Ovary (tissue), 3 donors: ENCODE measurements at regions not wholly inside any gene's neighbourhood (a gene's known extent, or its start where the extent isn't known, plus 50 kb on each side); places are given as distances from the start of the nearest gene placed in this dataset.
"Not testable (repeated sequence)": the region's sequence is repeated elsewhere in the genome, so short reads cannot be mapped to it uniquely, and the experiment has no call there.

Experiments
- CTCF ChIP-seq, 3 donors: fragments of 450-650 bp in 2 of 3; fragments of 200-600 bp in 1 of 3; IDR thresholded peaks; one replicate each; pipeline versions ENCODE4 v1.5.1 to v1.8.0; 2016 to 2022; ENCODE audit warnings: antibody characterized with exemption in 3 of 3, mild to moderate bottlenecking in 1 of 3
- EP300 ChIP-seq: sonication (generic); formaldehyde crosslinking; IDR thresholded peaks from one replicate; pipeline ENCODE4 v1.6.1; 2017; ENCODE audit warnings: antibody characterized with exemption
- POLR2A ChIP-seq: fragments of 450-650 bp; IDR thresholded peaks from one replicate; pipeline ENCODE4 v1.6.1; 2017; ENCODE audit warnings: antibody characterized with exemption, mild to moderate bottlenecking, moderate library complexity
- donor health status: DM: no; HTN: no; CAD: no.

- TF ChIP-seq CTCF (IDR thresholded peaks at IDR 0.05); POLR2A; EP300: not testable (repeated sequence)
Observed at GRCh38 chr3:115414610-115415009, 208.7 kb upstream of the GAP43 start.
